CD4-positive, alpha-beta T cell treated with Interleukin-21 for 1 hour (primary cell): ENCODE measurements at regions not wholly inside any gene's neighbourhood (a gene's known extent, or its start where the extent isn't known, plus 50 kb on each side); places are given as distances from the start of the nearest gene placed in this dataset.
"Not testable (repeated sequence)": the region's sequence is repeated elsewhere in the genome, so short reads cannot be mapped to it uniquely, and the experiment has no call there.

ENCODE experiments used
- DNase-seq: peaks from one replicate; pipeline ENCODE4 v3.0.0-alpha.2; 2020

GRCh38 chrY:7796128-7796527, 884.6 kb upstream of the AMELY start:
- DNase-seq: no peak

- no peak for DNase-seq
Observed at GRCh38 chrY:7794441-7794840, 882.9 kb upstream of the AMELY start.

GRCh38 chrY:7793989-7794388, 882.4 kb upstream of the AMELY start:
- DNase-seq: no peak

DNA sequence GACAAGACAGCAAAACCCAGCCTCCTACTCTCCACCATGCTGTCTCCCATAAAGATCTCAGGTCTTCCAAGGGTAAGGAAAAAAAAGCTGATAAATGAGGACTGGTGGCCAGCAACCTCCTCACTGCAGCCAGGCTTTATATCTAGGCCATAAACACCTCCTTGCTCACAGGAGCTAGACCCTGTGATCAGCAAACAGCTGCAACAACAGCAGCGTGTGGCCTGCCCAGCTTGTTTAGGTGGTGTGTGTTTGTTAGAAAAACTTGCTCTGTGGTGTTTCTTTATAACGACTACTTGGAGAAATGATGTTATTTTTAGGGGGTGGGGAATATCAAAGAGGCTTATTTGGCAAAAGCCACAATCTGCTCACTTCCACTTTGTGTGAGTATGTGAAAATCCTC, 880.9 kb upstream of the AMELY start:
- no peak for DNase-seq

GRCh38 chrY:7781501-7781900, 869.9 kb upstream of the AMELY start:
- no peak for DNase-seq

DNA sequence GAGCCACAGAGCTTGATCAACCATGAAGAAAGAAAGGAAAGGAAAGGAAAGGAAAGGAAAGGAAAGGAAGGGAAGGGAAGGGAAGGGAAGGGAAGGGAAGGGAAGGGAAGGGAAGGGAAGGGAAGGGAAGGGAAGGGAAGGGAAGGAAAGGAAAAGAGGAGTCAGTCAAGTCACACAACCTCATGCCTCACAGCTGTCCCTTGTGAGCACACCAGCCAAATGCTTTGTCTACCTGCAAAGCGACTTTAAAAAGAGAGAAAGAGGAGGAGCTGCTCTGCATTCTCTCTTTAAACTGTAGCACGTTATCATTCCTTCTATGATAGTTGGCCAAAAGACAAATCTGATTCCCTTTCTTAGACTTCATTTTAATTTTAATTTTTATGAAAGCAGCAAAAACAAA, 863.9 kb upstream of the AMELY start:
- not testable (repeated sequence) for DNase-seq

DNA sequence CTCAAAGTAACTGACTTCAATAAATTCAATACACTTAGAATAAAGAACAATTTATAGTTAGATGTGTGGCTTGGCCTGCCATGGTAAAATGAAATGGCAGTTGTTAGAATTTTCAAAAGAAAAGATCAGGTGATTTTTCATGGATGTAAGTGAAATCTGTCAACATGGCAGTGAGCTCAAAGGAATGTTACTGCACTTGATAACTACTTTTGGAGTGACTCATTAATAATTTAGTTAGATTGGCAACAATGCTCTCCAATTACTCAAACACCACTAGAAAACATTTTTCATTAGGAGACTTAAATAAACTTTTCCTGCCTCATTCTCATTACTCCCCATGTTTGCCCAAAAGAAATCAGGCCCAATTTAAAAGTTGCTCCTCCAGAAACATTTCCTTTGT, 860.2 kb upstream of the AMELY start:
- no peak for DNase-seq

DNA sequence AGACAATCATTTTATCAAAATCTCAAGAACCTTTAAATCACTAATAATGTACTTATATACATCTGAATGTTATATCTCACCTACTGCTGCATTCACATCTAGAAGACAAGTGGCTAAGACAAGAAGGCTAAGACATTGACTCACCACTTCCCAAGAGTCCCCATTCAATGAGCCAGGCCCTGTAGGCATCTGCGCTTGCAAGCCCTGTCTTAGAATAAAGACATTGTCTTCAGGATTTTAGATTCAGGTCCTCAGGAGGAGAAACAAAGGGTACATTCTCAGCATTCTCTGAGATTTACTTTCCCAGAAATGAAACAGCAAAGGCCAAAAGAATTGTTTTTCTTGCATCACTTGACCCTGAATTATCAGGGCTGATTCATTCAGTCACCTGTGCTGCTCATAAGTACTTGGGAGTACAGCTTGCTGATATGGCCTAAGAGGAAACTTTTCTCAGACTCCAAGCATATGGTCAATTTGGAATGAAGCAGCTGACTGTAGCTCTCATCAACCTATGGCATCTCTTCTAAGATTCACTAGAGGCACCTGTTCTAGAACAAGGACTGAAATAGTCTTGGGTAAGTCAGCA, 858.3 kb upstream of the AMELY start:
- no peak for DNase-seq

GRCh38 chrY:7768901-7769300, 857.3 kb upstream of the AMELY start:
- no peak for DNase-seq

DNA sequence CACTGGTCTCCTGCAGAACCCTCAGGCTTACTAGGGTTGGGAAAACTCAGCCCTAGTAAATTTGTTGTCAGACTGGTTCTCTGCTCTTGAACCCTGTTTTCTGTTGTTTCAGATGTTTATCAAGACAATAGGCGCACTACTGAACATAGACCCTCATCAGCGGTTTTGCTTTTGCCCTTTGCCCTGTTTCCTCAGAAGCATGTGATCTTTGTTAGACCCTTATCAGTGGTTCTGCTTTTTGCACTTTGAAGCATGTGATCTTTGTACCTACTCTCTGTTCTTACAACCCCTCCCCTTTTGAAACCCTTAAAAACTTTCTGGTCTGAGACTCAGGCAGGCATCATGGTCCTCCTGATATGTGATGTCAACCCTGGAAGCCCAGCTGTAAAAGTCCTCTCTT, 842.2 kb upstream of the AMELY start:
- DNase-seq: no peak

GRCh38 chrY:7746781-7747180, 835.2 kb upstream of the AMELY start:
- DNase-seq: no peak

GRCh38 chrY:7745581-7745901, 834.0 kb upstream of the AMELY start:
- DNase-seq: no peak

GRCh38 chrY:7744691-7745580, 833.4 kb upstream of the AMELY start:
- DNase-seq: no peak

- DNase-seq: no peak
Observed at GRCh38 chrY:7736847-7737365, 825.4 kb upstream of the AMELY start.

DNA sequence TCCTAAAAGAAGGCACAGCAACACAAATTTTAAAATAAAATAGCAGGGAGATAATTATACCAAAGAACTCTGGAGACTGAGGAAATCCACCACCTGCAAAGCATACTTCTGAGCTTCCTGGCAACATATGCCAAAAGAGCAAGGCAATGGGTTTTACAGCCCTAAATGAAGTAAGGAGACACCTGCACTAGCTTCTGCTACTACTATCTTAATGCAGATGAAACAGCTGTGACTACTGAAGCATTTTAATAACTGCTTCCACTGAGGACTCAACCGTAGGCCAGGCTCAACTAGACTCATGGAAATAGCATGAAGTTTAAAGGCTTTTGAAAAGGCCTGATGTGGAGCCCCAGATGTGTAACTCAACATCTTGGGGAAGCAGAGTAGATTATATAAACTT, 820.1 kb upstream of the AMELY start:
- DNase-seq: no peak

GRCh38 chrY:7730664-7731063, 819.1 kb upstream of the AMELY start:
- DNase-seq: no peak

DNA sequence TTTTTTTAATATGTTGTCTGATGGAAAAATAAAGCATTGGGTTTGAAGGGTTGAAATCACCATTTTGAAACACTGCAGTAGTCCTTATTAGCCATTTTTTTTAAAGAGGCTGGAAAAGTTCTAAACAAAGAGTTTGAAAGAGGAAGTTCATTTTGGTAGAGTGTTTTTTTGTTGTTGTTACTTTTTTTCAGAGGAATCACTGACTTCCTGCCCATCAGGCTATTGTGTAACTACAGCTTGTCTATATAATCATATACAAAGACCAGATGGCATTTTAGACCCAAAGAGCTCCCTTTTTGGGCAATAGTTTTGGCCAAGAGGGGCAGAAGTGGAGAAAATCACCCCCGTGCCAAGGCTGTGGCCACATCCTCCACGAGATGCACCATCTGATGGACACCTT, 818.5 kb upstream of the AMELY start:
- no peak for DNase-seq

DNA sequence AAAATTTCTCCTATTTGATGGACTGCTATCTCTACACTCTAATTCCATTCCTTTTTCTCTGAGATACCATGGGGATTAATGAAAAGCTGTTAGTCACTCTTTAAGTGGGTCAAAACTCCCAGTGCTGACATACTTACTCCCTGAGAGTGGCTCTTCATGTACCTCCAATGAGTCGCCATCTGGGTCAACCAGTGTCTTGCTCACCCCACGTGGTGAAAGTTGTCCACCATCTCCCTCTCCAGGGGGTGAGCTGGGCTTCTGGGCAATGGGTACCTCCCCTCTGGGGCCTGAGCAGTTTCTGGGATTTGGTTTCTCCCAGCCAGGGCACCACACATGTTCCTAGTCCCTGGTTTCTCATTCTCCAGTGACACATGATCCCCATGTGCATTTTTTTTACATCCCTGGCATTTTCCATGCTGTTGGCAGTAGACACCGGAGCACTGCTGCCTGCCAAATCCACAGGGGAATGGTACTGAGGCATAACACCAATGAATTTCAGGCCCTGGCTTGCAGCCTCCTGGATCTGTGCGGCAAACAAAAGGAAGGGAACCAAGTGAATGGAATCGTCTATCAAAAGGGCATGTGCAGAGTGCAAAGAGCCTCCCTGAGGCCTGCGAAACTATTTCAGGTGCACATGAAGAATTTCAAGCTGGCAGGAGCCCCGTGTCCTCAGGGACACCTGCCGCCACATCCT, 817.9 kb upstream of the AMELY start:
- DNase-seq: no peak

- no peak for DNase-seq
Observed at GRCh38 chrY:7728935-7729317, 817.4 kb upstream of the AMELY start.

GRCh38 chrY:7725791-7726460, 814.4 kb upstream of the AMELY start:
- DNase-seq: no peak

DNA sequence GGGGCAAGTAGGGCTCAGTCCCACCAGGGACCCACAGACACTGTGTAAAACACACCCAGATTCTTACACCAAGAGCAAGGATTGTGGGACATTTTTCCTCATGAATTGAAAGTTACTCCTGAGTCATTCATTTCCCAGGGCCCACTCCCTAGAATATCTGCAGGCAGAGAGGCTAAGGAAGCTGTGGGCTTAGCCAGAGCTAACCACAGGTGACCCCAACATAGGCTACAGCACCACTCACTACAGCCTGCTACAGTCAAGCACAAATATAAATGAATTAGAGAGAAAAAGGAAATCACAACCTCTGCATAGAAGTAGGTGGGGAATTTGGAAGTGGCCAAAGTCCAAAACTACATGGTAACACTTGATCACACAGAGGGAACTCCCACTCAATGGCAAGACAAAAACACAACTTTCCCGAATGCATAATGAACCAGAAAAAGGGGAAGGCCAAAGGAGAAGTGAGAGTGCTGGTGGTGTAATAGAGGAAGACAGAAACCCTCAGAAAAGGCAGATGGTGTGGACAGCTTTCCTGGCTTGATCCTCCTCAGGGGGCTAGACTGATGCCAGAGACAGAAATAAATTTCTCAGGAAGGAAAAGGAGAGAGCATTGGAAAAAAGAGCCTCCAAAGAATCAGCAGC, 812.6 kb upstream of the AMELY start:
- peak; percentile 12 for DNase-seq

DNA sequence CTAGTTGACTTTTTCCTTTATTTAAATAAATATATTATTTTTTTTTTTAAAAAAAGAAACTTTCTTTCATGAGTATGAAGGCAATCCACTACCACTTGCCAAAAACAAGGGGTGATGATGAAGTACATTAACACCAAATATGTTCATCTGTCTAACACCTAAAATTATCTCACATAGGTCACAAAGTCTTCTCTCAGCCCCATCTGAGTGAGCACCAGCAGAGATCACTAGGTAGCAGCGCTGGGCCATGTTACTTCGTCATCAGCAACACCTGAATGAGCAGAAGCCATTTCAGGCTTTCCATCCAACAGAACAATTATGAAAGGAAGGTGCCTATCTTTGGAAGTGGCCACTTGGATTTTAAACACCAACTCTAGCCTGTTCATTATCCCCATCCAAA, 811.6 kb upstream of the AMELY start:
- DNase-seq: no peak

- DNase-seq: no peak
Observed at GRCh38 chrY:7722566-7722965, 811.0 kb upstream of the AMELY start.
